Spleen (tissue), 11 donors: ENCODE measurements at regions not wholly inside any gene's neighbourhood (a gene's known extent, or its start where the extent isn't known, plus 50 kb on each side); places are given as distances from the start of the nearest gene placed in this dataset.

Source experiments
- DNase-seq: peaks from one replicate; pipeline ENCODE4 v3.0.0-alpha.2; 2020
- H3K27ac ChIP-seq, 8 donors: fragments of 200-600 bp; sonication (generic) in 7 of 8; 1 replicate in 4 of 8; 2 replicates in 4 of 8; pipeline versions ENCODE4 v1.5.0 to v1.8.0; 2016 to 2021; ENCODE audit warnings: inconsistent platforms in 4 of 8, mild to moderate bottlenecking in 4 of 8, moderate library complexity in 1 of 8
- H3K27me3 ChIP-seq, 7 donors: fragments of 200-600 bp; sonication (generic) in 6 of 7; replicated peaks in 1 of 7; 1 replicate in 4 of 7; 2 replicates in 3 of 7; pipeline versions ENCODE4 v1.5.0 to v1.8.0; 2016 to 2021; ENCODE audit warnings: inconsistent platforms in 3 of 7, mild to moderate bottlenecking in 1 of 7
- H3K36me3 ChIP-seq, 6 donors: fragments of 200-600 bp; sonication (generic) in 5 of 6; 1 replicate in 4 of 6; 2 replicates in 2 of 6; pipeline versions ENCODE4 v1.5.0 to v1.8.0; 2016 to 2021; ENCODE audit warnings: inconsistent platforms in 2 of 6
- H3K4me1 ChIP-seq, 6 donors: fragments of 200-600 bp; sonication (generic) in 5 of 6; 1 replicate in 3 of 6; 2 replicates in 3 of 6; pipeline versions ENCODE4 v1.5.0 to v1.8.0; 2016 to 2021; ENCODE audit warnings: inconsistent platforms in 3 of 6
- H3K4me3 ChIP-seq, 8 donors: fragments of 200-600 bp; sonication (generic) in 7 of 8; 1 replicate in 4 of 8; 2 replicates in 4 of 8; pipeline versions ENCODE4 v1.5.0 to v1.8.0; 2016 to 2021; ENCODE audit warnings: inconsistent platforms in 4 of 8, mild to moderate bottlenecking in 4 of 8, moderate library complexity in 2 of 8
- H3K9me3 ChIP-seq, 8 donors: fragments of 200-600 bp; sonication (generic) in 7 of 8; 1 replicate in 4 of 8; 2 replicates in 4 of 8; pipeline versions ENCODE4 v1.5.0 to v1.8.0; 2016 to 2021; ENCODE audit warnings: inconsistent platforms in 4 of 8
- POLR2A ChIP-seq, 3 donors: fragments of 450-650 bp; IDR thresholded peaks; one replicate each; pipeline ENCODE4 v1.5.1; 2017; ENCODE audit warnings: antibody characterized with exemption in 3 of 3, mild to moderate bottlenecking in 1 of 3
- POLR2AphosphoS5 ChIP-seq, 3 donors: sonication (generic); formaldehyde crosslinking; IDR thresholded peaks; one replicate each; pipeline ENCODE4 v1.5.1; 2017; ENCODE audit warnings: antibody characterized with exemption in 3 of 3
- WGBS, 5 donors: extraction: QIAGEN DNeasy Blood & Tissue Kit in 3 of 5; methylation state at CpG; one replicate each; pipeline versions ENCODE4 v1.1.5 to v1.1.7; 2013 to 2018; 5-methylcytosine and 5-hydroxymethylcytosine counted together
- intact Hi-C: fragments of 100-400 bp; cut with DNase I; formaldehyde crosslinking; loops from one replicate; pipeline ENCODE4 v1.15.0; 2023; ENCODE audit warnings: low total_unique reads
- TF ChIP-seq, protein P1 (sequence below), 11 experiments: fragments of 200-600 bp in 7 of 11; fragments of 450-650 bp in 4 of 11; sonication (generic) in 4 of 11; IDR thresholded peaks in 8 of 11; conservative IDR thresholded peaks in 3 of 11; 1 replicate in 7 of 11; 2 replicates in 4 of 11; pipeline versions ENCODE4 v1.4.0 to v1.8.0; 2016 to 2021; ENCODE audit warnings: antibody characterized with exemption in 11 of 11, inconsistent platforms in 4 of 11, mild to moderate bottlenecking in 1 of 11
- donor health status: healthy with polysubstance abuse.
- donor health status: DM: no; HTN: no; CAD: no; lungs with moderate emphysema.
- donor health status: DM: no; HTN: no; CAD: no.
- donor health status: Bipolar disorder and iron deficiency.
- donor health status: healthy.
- donor health status: DM: no; HTN: no; CAD: no.
- donor health status: DM: yes; HTN: yes; CAD: no.

DNA sequence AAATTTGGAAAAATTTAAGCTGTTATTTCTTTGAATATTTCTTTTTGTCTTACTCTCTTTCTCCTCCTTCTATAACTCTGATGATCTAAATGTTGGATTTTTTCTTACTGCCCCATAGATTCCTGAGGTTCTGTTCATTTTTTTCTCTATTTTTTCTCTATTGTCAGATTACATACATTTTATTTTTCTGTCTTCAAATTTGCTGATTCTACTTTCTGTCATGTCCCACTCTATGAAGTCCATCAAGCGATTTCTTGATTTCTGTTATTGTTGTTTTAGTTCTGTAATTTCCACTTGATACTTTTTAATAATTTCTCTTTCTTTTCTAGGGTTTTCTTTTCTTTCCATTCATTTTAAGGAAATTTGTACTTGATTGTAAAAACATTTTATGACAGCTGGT is 83.7 kb upstream of the THRB start:
- no peaks in the 10 kb centered on the region for H3K9me3 ChIP-seq
- H3K27ac ChIP-seq: no peak overlapping the region
- no peak for DNase-seq
- no peak overlapping the region for H3K4me3 ChIP-seq
- intact Hi-C loops: no loop called here
- H3K27me3 ChIP-seq: no peaks in the 10 kb centered on the region
- H3K36me3 ChIP-seq: no peaks in the 10 kb centered on the region
- TF ChIP-seq POLR2AphosphoS5 (IDR thresholded peaks at IDR 0.05): no peak
- TF ChIP-seq, protein P1, sequence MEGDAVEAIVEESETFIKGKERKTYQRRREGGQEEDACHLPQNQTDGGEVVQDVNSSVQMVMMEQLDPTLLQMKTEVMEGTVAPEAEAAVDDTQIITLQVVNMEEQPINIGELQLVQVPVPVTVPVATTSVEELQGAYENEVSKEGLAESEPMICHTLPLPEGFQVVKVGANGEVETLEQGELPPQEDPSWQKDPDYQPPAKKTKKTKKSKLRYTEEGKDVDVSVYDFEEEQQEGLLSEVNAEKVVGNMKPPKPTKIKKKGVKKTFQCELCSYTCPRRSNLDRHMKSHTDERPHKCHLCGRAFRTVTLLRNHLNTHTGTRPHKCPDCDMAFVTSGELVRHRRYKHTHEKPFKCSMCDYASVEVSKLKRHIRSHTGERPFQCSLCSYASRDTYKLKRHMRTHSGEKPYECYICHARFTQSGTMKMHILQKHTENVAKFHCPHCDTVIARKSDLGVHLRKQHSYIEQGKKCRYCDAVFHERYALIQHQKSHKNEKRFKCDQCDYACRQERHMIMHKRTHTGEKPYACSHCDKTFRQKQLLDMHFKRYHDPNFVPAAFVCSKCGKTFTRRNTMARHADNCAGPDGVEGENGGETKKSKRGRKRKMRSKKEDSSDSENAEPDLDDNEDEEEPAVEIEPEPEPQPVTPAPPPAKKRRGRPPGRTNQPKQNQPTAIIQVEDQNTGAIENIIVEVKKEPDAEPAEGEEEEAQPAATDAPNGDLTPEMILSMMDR (IDR thresholded peaks at IDR 0.05 in 8 of 11, conservative IDR thresholded peaks at IDR 0.05 in 3 of 11): no peak
- TF ChIP-seq POLR2A (IDR thresholded peaks at IDR 0.05): no peak
- 92 to 98% (median 95%) methylated on average over 1 of the region's 1 CpG for whole genome bisulfite sequencing, 5 donors
- H3K4me1 ChIP-seq: no peaks in the 10 kb centered on the region

DNA sequence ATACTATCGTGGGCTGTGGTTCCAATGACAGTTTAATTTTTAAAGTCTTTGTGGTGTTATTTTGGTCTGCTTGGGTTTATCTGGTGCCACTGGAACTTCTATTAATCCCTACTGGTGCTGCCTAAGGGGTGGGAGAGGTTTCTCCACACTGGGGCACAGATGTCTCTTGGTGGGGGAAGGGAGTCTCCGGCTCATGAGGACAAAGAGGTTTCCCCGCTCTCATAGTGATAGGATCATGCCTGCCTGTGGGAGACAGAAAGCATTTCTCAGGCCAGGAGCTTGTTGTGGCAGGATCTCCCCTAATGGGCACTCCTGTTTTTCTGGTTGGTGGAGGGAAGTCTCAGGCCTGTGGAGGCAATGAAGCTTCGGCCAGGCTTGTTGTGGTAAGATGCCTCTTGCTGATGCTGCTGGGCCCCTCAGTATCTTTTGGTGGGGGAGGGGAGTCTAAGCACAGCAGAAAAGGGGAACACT is 84.3 kb upstream of the THRB start:
- no peak overlapping the region for H3K27ac ChIP-seq
- no peaks in the 10 kb centered on the region for H3K36me3 ChIP-seq
- no peaks in the 10 kb centered on the region for H3K27me3 ChIP-seq
- H3K4me3 ChIP-seq: no peak overlapping the region
- no peaks in the 10 kb centered on the region for H3K9me3 ChIP-seq
- H3K4me1 ChIP-seq: no peaks in the 10 kb centered on the region
- 71 to 91% (median 78%) methylated on average over 4 of the region's 4 CpGs for WGBS, 5 donors
- no peak for DNase-seq
- intact Hi-C loops: no loop called here
- TF ChIP-seq POLR2A (IDR thresholded peaks at IDR 0.05) (no peak), POLR2AphosphoS5 (IDR thresholded peaks at IDR 0.05) (no peak)
- TF ChIP-seq, protein P1 (IDR thresholded peaks at IDR 0.05 in 8 of 11, conservative IDR thresholded peaks at IDR 0.05 in 3 of 11): no peak

DNA sequence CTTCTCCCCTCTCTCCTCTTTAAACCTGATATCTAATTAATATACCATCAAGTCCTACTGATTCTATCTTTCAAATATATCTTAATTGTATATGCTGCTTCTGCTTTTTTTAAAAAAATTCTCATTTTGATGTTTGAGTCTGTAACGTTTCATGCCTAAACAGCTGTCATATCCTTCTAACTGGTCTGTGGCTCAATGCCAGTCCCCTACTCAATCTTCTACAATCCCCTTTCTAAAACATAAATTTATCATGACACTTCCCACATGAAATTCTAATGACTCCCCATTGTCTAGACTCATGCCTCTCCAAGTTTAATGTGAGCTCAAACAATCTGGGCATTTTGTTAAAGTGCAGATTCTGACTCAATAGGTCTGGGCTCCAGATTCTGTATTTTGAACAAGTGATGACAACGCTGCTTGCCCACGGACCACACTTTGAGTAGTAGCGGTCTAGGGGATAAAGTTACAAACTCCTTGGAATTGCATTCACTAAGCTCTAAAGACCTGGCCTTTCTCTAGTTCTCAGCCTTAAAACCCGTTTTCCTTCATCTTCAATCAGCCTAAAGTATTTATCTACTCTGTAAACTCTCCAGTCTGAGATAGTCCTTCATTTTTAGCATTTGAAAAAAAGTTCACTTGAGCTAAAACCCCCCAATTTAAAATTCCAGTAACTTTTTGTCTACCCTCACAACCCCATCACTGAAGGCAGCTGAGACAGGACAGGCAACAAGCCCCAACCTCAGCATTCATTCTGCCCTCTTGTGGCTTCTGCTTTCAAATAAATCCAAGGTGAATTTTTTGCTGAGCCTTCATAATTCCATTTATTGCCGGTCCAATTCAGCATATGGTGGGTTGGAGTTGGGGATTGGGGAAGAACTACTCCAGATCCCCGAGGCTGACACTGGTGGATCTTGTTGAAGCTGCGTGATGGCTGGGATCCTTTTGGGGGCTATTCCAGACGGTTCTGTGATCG is 88.1 kb upstream of the THRB start:
- WGBS, 5 donors: 68 to 80% (median 73%) methylated on average over 10 of the region's 10 CpGs
- Histone ChIP-seq H3K27ac (no peak overlapping the region), H3K9me3 (no peaks in the 10 kb centered on the region), H3K4me1 (no peaks in the 10 kb centered on the region), H3K36me3 (no peaks in the 10 kb centered on the region), H3K4me3 (no peak overlapping the region), H3K27me3 (no peaks in the 10 kb centered on the region)
- DNase-seq: no peak
- no peak for TF ChIP-seq POLR2A (IDR thresholded peaks at IDR 0.05)
- TF ChIP-seq, protein P1 (IDR thresholded peaks at IDR 0.05 in 8 of 11, conservative IDR thresholded peaks at IDR 0.05 in 3 of 11): peak in 6 of 11 experiments; percentile 11 to 32 (median 22)
- TF ChIP-seq POLR2AphosphoS5 (IDR thresholded peaks at IDR 0.05): no peak
- intact Hi-C loops: no loop called here

DNA sequence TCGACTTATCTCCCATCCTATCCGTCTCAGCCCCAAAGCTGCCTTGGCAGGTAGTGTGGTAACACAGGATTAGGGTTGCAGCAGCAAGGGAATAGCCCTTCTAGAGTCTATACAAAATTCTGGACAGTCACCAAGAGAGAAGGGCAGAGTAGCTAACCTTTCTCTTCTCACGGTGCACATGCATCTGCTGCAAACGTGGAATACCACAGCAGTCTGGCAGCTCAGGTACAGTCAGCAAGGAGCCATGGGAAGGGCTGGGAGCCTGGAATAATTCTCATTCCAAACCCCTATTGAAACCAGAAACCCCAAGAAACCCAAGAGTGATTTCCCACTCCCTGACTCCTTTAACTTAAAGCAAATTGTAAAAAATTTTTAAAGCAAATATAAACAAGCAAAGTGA is 92.3 kb upstream of the THRB start:
- TF ChIP-seq, protein P1 (IDR thresholded peaks at IDR 0.05 in 8 of 11, conservative IDR thresholded peaks at IDR 0.05 in 3 of 11): no peak
- TF ChIP-seq POLR2AphosphoS5 (IDR thresholded peaks at IDR 0.05) (no peak), POLR2A (IDR thresholded peaks at IDR 0.05) (no peak)
- Histone ChIP-seq H3K27me3 (no peaks in the 10 kb centered on the region), H3K27ac (no peak overlapping the region), H3K36me3 (no peaks in the 10 kb centered on the region), H3K4me3 (no peak overlapping the region), H3K4me1 (peaks cover 0 to 19% (median 5%) of the 10 kb centered on the region in 6 donors), H3K9me3 (no peaks in the 10 kb centered on the region)
- DNase-seq: no peak
- WGBS, 5 donors: 70 to 88% (median 75%) methylated on average over 4 of the region's 4 CpGs
- intact Hi-C loops: no loop called here
